ENCODE measurements at regions not wholly inside any gene's neighbourhood (a gene's known extent, or its start where the extent isn't known, plus 50 kb on each side); places are given as distances from the start of the nearest gene placed in this dataset.

- DNase-seq (ENCODE audit: insufficient read length, low spot score) (no peak), FAIRE-seq (no peak)
- no peak for TF ChIP-seq POLR2A (IDR thresholded peaks at IDR 0.05; ENCODE audit: low read depth, low read length)
Observed at GRCh38 chr2:49286045-49286444, 131.7 kb upstream of the FSHR start.

- no peak for TF ChIP-seq POLR2A (IDR thresholded peaks at IDR 0.05; ENCODE audit: low read depth, low read length)
- no peak for FAIRE-seq
- no peak for DNase-seq (ENCODE audit: insufficient read length, low spot score)
Observed at GRCh38 chr2:49278561-49278960, 124.2 kb upstream of the FSHR start.

- no peak for TF ChIP-seq POLR2A (IDR thresholded peaks at IDR 0.05; ENCODE audit: low read depth, low read length)
- DNase-seq (ENCODE audit: insufficient read length, low spot score) (no peak), FAIRE-seq (no peak)
Observed at GRCh38 chr2:49278141-49278540, 123.8 kb upstream of the FSHR start.

- FAIRE-seq = no peak
- no peak for DNase-seq (ENCODE audit: insufficient read length, low spot score)
- TF ChIP-seq POLR2A (IDR thresholded peaks at IDR 0.05; ENCODE audit: low read depth, low read length) = no peak
Observed at GRCh38 chr2:49271060-49271606, 116.8 kb upstream of the FSHR start.

GRCh38 chr2:49270091-49270490 lies 115.8 kb upstream of the FSHR start:
- FAIRE-seq (no peak), DNase-seq (ENCODE audit: insufficient read length, low spot score) (no peak)
- TF ChIP-seq POLR2A (IDR thresholded peaks at IDR 0.05; ENCODE audit: low read depth, low read length) = no peak

- no peak for TF ChIP-seq POLR2A (IDR thresholded peaks at IDR 0.05; ENCODE audit: low read depth, low read length)
- DNase-seq (ENCODE audit: insufficient read length, low spot score) = no peak
- FAIRE-seq = no peak
Observed at GRCh38 chr2:49265471-49265870, 111.2 kb upstream of the FSHR start.

- no peak for FAIRE-seq
- TF ChIP-seq POLR2A (IDR thresholded peaks at IDR 0.05; ENCODE audit: low read depth, low read length) = no peak
- no peak for DNase-seq (ENCODE audit: insufficient read length, low spot score)
Observed at GRCh38 chr2:49262801-49263560, 108.7 kb upstream of the FSHR start.

- TF ChIP-seq POLR2A (IDR thresholded peaks at IDR 0.05; ENCODE audit: low read depth, low read length) = no peak
- FAIRE-seq = no peak
- no peak for DNase-seq (ENCODE audit: insufficient read length, low spot score)
Observed at GRCh38 chr2:49261781-49262180, 107.5 kb upstream of the FSHR start.

- DNase-seq (ENCODE audit: insufficient read length, low spot score) (no peak), FAIRE-seq (no peak)
- TF ChIP-seq POLR2A (IDR thresholded peaks at IDR 0.05; ENCODE audit: low read depth, low read length) = no peak
Observed at GRCh38 chr2:49260979-49261538, 106.7 kb upstream of the FSHR start.

GRCh38 chr2:49259926-49260325 lies 105.6 kb upstream of the FSHR start:
- no peak for FAIRE-seq
- no peak for DNase-seq (ENCODE audit: insufficient read length, low spot score)
- TF ChIP-seq POLR2A (IDR thresholded peaks at IDR 0.05; ENCODE audit: low read depth, low read length) = no peak

GRCh38 chr2:49255409-49255971 lies 101.2 kb upstream of the FSHR start:
- FAIRE-seq = no peak

GRCh38 chr2:49254401-49254800 lies 100.1 kb upstream of the FSHR start:
- DNase-seq (ENCODE audit: insufficient read length, low spot score) (no peak), FAIRE-seq (no peak)
- no peak for TF ChIP-seq POLR2A (IDR thresholded peaks at IDR 0.05; ENCODE audit: low read depth, low read length)

More at GRCh38 chr2:49255409-49255971, 101.2 kb upstream of the FSHR start:
- no peak for TF ChIP-seq POLR2A (IDR thresholded peaks at IDR 0.05; ENCODE audit: low read depth, low read length)
- no peak for DNase-seq (ENCODE audit: insufficient read length, low spot score)

- FAIRE-seq (no peak), DNase-seq (ENCODE audit: insufficient read length, low spot score) (no peak)
- TF ChIP-seq POLR2A (IDR thresholded peaks at IDR 0.05; ENCODE audit: low read depth, low read length) = no peak
Observed at GRCh38 chr2:49251766-49252165, 97.5 kb upstream of the FSHR start.

GRCh38 chr2:49251251-49251650 lies 96.9 kb upstream of the FSHR start:
- no peak for DNase-seq (ENCODE audit: insufficient read length, low spot score)
- FAIRE-seq = no peak

GRCh38 chr2:49248506-49248905 lies 94.2 kb upstream of the FSHR start:
- FAIRE-seq = peak; percentile 92
- peak; percentile 30 for DNase-seq (ENCODE audit: insufficient read length, low spot score)
- no peak for TF ChIP-seq POLR2A (IDR thresholded peaks at IDR 0.05; ENCODE audit: low read depth, low read length)

More at GRCh38 chr2:49251251-49251650, 96.9 kb upstream of the FSHR start:
- TF ChIP-seq POLR2A (IDR thresholded peaks at IDR 0.05; ENCODE audit: low read depth, low read length) = no peak

Measured in H54 (cell line).